Stimulated activated CD4-positive, alpha-beta T cell treated with anti-CD3 and anti-CD28 coated beads, Interleukin-2, amount 100 ng/mL, for 24 hours (primary cell): ENCODE measurements at regions not wholly inside any gene's neighbourhood (a gene's known extent, or its start where the extent isn't known, plus 50 kb on each side); places are given as distances from the start of the nearest gene placed in this dataset.
"Not testable (repeated sequence)": the region's sequence is repeated elsewhere in the genome, so short reads cannot be mapped to it uniquely, and the experiment has no call there.

Experiments used
- DNase-seq, 2 donors: peaks; one replicate each; pipeline ENCODE4 v3.0.0-alpha.2; 2020

- no peak for DNase-seq
Observed at GRCh38 chr15:63434576-63435186, 53.0 kb upstream of the CA12 start.

DNA sequence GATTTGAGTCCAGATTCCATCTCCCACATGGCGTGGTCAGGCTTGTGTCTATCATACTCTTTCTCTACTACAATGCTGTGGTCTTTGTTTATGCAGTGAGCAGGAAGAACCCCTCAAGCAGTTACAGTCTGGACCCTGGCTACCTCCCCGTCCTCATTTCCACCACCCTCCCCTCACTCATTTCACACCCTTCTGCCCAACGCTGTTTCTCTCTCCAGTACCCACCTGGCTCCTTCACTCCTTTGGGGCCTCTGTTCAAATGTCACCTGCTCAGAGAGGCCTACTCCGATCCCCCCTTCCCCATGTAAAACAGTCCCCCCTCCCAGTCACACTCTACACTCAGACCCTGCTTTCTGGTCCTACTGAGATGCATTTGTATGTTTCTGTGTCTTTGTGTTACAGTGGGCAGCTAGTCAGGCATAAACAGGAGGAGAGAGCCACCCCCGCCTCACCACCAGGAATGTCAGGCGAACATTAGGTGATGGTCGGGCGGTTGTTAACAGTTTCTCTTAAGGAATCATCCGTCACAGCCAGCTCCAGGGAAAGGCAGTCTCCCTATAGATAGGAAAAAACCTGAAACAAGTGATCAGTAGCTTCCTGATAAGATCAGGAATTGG lies 53.7 kb upstream of the CA12 start:
- no peak for DNase-seq

- no peak for DNase-seq
Observed at GRCh38 chr15:63436341-63436740, 54.7 kb upstream of the CA12 start.

DNA sequence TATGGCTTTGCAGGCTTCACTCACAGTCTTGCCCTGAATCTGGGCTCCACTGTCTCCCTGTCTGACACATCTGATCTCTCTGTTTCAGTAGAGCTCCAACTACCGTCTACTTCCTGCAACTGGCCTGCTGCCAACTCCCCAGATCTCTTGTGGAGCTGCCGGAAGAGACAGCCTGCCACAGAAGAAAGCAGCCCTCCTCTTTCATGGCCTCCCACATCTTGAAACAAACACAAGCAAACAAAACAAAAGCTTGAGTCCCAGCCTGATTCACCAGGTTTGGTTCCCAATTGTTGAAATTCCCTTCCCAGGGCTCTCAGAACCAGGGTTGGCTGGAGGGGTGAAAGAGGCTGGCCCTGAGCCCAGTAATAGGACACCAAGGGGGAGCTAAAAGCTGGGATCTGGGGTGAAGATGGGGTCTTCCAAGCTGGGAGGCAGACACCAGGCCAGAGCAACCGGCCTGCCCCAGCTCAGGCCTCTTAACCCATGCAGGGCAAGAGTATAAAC lies 55.3 kb upstream of the CA12 start:
- peak; percentile 66 to 77 for DNase-seq

- DNase-seq = no peak
Observed at GRCh38 chr15:63439536-63440264, 58.1 kb upstream of the CA12 start.

GRCh38 chr15:63440265-63440648 lies 58.6 kb upstream of the CA12 start:
- no peak for DNase-seq

DNA sequence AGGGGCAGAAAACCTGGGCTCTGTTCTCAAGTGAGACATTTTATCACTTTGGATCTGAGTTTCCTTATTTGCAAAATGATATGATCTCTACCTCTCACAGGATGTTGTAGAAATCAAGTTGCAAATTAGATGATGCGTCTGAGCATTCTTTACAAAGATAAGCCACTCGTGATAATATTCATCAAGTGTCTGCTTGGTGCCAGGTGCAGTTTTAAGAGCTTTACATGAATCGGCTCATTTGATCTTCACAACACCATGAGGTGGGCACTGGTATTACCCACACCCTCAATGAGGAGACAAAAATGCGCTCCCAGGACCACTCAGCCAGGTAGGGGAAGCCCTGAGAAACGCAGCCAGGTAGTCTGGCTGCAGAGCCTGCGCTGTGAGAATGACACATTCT lies 59.1 kb upstream of the CA12 start:
- no peak for DNase-seq

- no peak for DNase-seq
Observed at GRCh38 chr15:63441266-63441665, 59.6 kb upstream of the CA12 start.

DNA sequence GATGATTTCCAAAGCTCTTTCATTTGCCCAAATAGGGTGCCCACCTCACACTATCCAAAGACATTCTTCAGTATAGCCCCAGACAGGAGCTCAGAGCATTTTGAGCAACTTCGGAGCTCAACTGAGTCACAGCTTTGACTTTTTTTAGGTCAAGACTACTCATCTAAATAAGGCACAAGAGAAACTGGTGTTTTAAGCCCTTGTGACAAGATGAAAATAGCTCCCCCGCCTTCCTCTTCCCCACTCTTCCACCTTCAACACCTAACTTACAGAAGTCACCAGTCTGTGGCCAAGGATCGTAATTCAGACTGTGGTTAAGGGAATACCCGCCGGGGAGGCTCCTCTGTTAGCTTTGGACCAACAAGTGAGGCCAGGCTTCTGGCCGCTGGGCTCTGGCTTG lies 60.4 kb upstream of the CA12 start:
- no peak for DNase-seq

DNA sequence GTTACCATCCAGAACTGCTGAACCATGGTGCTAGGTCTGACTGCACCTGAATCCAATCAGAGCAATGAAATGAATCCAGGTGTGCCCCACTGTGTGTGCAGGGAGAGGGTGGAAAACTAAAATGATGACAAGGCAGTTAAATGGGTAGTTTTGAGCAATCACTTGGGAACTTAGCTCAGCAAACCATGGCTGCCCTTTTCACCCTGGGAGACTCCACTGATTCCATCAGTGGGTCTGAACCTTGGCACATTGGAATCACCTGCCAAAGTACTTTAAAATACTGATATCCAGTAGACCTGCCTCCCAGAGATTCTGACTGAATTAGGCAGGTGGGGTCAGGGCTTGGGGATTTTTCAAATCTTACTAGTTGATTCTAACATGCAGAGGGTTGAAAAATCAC lies 59.8 kb upstream of the USP3 start:
- DNase-seq = no peak

- DNase-seq = no peak
Observed at GRCh38 chr15:63446255-63446654, 58.1 kb upstream of the USP3 start.

DNA sequence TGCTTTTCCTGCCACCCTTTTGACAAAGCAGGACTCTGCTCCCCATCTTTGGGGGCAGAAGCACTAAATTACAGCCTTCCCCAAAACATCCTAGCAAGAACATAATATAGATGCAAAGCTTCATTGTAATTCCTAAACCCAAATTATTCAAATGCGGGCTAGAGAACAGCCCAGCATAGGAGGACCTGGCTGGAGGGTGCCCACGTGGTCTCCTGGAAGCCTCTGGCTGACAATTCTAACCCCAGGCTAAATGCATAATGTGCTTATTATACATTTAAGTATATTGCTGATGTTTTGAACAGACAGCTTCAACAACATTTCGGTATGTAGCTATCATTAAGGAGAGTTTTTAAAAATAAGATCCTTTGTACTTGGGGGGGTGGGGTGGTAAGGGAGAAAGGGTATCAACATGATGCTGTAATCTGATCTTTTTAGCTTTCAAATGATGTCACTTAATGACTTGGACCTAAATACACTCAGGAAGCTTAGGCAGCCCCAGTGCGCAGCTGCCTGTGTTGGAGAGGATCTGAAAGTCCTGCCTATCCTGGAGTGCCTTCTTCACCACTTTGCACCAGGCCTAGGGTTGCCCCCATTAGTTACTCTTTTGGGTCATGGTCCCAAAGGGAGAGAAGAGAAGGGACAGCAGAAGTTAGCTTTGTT lies 57.2 kb upstream of the USP3 start:
- DNase-seq = no peak

GRCh38 chr15:63448266-63448665 lies 56.1 kb upstream of the USP3 start:
- no peak for DNase-seq

DNA sequence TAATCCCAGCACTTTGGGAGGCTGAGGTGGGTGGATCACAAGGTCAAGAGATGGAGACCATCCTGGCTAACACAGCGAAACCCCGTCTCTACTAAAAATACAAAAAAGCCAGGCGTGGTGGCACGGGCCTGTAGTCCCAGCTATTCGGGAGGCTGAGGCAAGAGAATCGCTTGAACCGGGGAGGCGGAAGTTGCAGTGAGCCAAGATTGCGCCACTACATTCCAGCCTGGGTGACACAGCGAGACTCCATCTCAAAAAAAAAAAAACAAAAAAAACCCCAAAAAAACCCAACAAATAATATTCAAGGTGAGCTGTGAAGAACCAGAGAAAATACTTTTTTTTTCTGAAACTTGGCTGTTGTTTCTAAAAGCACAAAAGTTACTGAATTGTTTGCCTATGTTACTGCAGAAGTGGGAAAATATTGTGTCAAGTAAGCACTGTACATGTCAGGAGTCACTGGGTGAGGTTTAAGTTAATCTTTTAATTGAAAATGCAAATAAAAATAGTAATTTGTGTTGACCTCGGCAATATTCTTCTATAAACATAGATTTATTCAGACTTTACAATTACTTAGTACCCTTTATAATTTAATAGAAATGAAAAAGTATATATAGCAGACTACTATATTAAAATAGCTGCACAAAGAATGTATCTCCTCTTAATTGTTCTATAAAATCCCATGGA lies 55.4 kb upstream of the USP3 start:
- not testable (repeated sequence) for DNase-seq

GRCh38 chr15:63449731-63450130 lies 54.7 kb upstream of the USP3 start:
- DNase-seq = no peak

DNA sequence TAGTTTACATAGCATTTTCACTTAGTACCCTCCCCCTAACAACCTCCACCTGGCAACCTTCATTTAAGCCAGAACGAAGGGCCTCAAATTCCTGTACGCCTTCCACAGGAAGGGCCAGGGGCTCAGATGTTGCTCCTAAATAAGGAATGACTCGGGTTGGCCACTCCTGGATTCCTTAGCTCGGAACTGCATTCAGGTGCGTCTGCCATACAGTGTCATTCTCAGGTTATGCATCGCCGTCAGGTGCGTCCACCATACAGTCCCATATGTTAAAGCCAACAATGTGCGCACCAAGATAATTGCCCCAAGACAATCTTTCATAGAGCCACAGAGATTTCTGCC lies 53.5 kb upstream of the USP3 start:
- DNase-seq = no peak

DNA sequence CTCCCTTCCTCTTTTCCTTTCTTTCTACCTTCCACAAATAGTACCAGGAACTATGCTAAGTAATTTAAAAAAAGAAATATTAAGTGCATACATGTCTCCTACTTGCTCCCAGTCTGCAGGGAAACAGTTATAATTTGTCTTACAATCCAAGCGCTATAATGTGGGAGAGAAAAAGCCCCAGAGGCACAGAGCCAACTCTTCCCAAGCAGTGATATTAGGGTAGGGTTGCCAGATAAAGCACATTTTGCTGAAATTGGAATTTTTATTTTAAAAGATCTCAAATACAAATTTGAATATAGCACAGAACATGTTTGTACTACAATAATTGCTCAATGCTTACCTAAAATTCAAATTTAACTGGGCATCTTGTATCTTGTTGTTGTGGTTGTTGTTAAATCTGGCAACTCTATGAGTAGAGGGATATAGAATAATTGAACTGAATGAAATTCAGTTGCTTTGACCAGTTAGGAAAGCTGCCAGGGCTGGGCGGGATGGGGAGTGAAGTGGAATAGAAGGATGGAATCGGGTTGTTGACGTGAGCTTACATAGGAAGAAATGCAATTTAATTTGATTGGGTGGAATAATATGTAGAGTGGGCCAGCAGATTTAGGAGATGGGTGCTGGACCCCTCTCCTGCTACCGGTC lies 52.6 kb upstream of the USP3 start:
- DNase-seq = no peak

DNA sequence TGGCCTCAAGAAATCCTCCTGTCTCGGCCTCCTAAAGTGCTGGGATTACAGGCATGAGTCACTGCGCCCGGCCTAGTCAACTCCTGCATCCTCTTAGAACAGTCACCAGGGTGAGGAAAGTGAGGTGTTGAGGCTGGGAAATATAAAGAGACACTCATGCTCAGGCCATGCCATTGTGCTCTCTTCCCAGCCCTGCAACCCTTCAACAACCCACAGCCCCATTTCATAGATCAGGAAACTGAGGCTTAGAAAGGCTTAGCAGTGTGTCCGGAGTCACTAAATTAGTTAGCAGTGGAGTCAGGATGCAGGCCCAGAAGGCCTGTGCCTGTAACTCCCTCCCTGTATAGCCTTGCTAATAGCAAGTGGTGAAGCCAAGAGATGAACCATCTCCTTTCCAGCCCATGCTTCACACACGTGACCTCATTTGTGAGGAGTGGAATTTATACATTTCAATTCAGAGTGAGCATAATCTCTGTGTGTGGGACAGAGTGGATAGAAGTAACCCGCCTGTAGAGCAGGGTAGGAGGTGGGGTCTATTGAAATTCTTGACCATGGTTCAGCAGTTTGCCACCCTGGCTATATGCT lies 51.7 kb upstream of the USP3 start:
- DNase-seq = no peak

GRCh38 chr15:63453186-63453905 lies 51.0 kb upstream of the USP3 start:
- DNase-seq = no peak

GRCh38 chr15:63454503-63455211 lies 49.7 kb upstream of the USP3 start:
- no peak for DNase-seq
